PC-3 (cell line): ENCODE measurements at regions not wholly inside any gene's neighbourhood (a gene's known extent, or its start where the extent isn't known, plus 50 kb on each side); places are given as distances from the start of the nearest gene placed in this dataset.

Experiments used
- CTCF ChIP-seq: fragments of 300-600 bp; sonication (generic); conservative IDR thresholded peaks from 2 replicates; pipeline ENCODE4 v1.5.1; 2017; ENCODE audit warnings: antibody characterized with exemption, low read depth, mild to moderate bottlenecking, low read length
- EZH2 ChIP-seq: fragments of 300-600 bp; sonication (generic); IDR thresholded peaks from one replicate; pipeline ENCODE4 v1.6.1; 2017; ENCODE audit warnings: antibody characterized with exemption, mild to moderate bottlenecking, low read length; ENCODE audit not compliant: unreplicated experiment
- EZH2phosphoT487 ChIP-seq: fragments of 300-600 bp; sonication (generic); IDR thresholded peaks from 2 replicates; pipeline ENCODE4 v1.6.1; 2018; ENCODE audit warnings: mild to moderate bottlenecking, antibody characterized with exemption, low read length, borderline replicate concordance

DNA sequence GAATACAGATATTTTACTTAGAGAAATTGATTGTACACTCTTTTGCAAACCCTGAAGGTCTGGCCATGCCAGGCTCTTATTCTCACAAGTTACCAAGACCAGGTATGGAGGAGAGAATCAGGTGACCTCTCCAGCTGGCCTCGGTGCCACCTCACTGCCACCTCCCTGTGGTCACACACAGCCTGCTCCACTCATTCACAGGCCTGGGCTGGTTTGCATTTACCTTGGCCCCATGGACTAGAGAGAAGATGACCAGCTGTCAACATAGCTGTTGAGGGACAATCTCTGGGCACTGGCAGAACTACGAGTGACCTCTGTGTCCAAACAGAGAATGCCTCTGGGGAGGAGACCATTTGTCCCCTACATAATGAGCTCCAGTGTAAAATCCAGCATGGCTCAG lies 291.2 kb upstream of the RUNX1 start:
- TF ChIP-seq EZH2 = no peak
- TF ChIP-seq CTCF = peak; percentile 30; the same call in 1 of the 2 replicates
- no peak for TF ChIP-seq EZH2phosphoT487
